ENCODE measurements at regions not wholly inside any gene's neighbourhood (a gene's known extent, or its start where the extent isn't known, plus 50 kb on each side); places are given as distances from the start of the nearest gene placed in this dataset.
"Not testable (repeated sequence)": the region's sequence is repeated elsewhere in the genome, so short reads cannot be mapped to it uniquely, and the experiment has no call there.

DNA sequence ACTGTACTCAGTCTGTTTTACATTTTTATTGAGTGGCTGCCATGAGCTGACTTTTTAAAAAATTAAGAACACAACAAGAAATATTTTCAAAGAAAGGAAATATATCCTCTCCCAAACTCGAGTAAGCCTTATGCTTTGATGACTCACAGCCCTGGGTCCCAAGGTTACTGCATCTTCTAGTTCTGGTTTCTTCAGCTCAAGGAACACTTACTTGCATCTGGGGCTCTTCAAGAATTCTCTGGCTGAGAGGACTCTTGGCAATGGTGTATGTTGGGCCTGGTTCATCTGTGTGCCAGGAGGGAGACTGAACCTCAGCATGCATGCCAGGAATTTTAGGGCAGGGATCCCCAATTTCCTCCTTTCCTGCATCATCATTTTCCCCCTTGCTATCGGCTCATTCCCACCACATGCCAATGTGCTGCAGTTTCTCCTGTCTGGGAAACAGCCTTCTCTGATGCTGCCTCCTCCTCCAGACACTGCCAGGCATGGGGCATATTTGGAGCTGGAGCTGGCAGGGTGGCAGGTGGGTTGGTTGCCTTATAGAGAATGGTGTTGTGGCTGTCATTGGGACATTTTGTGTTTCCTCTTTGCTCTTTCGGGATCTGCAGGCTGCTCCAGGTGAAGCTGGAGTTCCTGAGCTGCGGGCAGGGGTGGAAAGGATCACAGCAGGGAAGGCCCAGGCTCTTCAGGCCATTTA lies 192.2 kb upstream of the HS6ST1 start:
- DNase-seq (ENCODE audit: low read depth) = peak; percentile 50

DNA sequence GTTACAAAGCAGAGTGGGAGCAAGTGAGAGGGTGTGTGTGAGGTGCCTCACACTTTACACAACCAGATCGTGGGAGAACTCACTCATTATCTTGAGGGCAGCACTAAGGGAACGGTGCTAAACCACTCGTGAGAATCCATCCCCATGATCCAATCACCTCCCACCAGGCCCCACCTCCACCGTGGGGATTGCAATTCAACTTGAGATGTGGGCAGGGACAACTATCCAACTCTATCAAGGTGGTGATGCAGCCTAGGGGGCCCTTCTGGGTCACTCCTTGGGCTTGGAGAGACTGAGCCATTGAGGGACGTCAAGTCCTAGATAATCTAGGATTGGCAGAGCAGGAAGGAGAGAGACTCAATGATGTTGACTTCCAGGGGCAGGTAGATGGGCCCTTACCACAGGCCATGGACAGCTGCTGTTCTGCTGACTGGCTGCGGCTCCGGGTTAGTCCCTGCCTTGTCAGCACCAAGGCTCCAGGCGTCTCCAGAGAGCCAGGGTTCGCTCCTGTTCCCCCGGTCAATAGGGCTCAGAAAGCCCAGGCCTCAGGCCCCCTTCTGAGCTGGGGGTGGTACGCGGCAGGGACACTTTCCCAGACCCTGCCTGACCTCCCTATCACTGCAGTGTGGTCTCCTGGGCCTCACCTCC lies 193.2 kb upstream of the HS6ST1 start:
- no peak for DNase-seq (ENCODE audit: low read depth)

DNA sequence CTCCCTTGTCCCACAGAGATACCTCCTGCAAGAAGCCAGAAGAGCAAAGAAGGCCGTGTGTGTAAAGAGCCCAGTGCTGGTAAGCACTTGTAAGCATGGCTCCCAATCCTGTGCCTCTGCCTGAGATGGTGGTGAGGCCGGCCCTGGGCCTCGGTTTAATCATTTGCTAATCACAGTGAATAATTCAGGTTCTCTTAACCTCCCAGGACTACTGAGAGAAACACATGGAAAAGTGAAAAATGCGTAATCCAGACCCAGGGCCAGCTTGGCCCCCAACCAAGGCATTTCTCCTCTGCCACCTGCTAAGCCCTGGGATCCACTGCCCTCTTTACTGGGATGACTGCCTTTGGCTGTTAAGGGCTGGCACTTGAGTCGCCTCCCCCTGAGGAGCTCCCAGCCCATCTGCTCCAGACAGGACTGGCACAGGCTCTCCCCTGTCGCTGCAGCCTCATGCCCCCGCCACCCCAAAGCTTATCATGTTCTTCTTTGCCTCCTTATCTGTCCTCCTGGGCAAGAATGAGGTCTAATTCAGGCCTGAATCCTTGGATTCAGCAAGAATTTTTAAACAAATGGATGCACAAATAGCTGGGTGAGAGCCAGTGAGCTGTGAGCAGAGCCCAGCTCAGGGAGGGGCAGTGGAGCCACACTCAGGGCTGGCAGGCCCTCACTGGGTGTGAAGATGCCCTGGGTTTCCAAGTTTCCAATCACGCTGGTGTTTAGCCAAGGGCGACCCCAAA lies 193.9 kb upstream of the HS6ST1 start:
- no peak for DNase-seq (ENCODE audit: low read depth)

DNA sequence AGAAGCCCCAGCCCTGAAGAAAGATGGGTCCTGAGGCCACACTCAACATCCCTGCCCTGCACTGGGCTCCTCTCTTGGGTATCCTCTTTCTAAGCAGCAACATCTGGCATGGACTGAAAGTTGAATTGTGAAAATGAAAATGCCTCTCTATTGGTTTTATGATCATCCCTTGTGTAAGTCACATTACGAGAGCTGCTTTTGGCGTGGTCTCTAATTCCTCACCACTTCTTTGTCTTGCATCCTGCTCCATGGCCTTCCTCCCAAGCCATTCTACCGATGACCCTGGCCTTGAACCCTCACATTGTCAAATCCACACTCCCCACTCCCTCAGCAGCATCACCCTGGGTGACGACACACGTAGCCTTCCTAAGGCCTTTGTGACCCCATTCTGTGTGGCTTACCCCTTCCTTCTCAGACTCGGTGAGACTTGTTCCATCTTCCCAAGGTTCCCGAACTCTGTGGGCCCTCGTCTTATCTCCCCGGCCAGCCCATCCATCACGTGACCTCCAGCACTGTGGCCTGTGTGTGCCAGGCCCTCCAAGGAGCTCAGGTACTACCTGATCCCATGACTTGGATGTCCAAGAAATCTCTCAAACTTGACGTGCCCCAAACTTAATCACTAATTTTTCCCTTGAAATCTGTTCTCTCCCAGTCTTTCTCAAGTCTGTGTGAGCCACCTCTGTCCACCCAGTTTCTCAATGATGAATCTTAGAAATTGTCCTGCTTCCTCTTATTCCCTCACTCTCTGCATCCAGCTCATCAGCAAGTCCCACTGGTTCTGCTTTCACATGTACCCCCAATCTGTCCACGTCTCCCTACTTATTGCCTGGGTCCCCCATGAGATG lies 194.7 kb upstream of the HS6ST1 start:
- DNase-seq (ENCODE audit: low read depth) = no peak

DNA sequence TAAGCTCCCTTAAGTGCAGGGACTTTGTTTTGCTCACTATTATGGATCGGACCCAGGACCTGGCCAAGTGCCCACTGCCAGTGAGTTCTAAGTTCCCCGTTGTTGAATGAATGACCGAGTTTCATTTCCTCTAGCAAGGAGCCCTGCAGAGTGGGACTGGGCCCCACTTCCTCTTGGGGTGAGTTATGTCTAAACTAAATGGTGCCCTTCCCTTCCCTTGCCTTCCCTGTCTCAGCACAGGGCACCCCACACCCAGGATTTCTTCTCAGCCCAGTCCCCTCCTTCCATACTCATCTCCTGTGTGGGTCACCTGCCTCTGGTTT lies 195.3 kb upstream of the HS6ST1 start:
- DNase-seq (ENCODE audit: low read depth) = no peak

DNA sequence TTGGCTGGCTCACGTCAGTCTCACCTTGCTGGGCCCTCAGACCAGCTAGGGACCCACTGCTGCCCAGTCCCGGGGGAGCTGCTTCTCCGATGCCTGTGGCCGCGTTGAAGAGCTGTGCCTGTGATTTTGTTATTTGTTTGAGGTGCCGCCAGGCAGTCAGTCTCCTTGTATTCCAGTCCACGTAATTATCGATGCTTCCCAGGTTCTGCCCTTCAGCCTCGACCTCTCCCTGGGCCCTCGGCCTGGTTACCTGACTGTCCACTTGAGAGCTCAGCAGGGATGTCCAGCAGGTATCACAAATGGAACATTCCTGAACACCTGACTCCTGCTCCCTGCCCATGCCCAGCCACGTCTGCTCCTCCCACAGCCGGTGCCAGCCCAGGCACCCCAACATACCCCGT lies 195.9 kb upstream of the HS6ST1 start:
- no peak for DNase-seq (ENCODE audit: low read depth)

DNA sequence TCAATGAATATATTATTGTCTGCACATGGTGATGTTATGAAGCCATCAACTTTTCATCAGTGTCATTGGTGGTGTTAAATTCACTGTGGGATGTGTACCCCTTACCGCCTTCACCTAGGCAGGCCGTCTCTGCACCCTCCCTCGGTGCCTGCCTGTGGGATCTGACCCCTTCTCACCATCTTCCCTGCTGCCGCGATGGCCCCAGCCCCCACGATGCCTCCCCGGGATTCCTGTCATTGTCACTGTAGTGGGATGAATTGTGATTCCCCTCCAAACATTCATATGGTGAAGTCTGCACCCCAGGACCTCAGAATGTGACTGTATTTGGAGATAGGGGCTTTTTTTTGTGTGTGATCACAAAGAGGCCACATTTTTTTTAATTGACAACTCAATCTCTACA lies 198.3 kb upstream of the HS6ST1 start:
- no peak for DNase-seq (ENCODE audit: low read depth)

DNA sequence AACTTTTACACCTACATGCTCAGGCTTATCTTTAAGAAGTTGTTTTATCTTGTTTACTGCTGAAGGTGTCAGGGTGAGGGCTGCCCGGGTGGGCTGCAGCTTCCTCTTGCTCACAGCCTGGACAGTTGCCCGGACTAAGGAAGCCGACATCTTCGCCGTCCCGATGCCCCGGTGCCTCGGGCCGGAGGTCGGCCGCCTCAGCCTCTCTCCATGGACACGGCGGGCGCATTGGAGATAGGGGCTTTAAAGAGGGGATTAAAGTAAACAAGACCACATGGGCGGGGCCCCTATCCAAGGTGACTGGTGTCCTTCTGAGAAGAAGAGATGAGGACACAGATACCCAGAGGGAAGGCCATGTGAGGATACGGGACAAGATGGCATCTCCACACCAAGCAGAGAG lies 200.4 kb upstream of the HS6ST1 start:
- not testable (repeated sequence) for DNase-seq (ENCODE audit: low read depth)

DNA sequence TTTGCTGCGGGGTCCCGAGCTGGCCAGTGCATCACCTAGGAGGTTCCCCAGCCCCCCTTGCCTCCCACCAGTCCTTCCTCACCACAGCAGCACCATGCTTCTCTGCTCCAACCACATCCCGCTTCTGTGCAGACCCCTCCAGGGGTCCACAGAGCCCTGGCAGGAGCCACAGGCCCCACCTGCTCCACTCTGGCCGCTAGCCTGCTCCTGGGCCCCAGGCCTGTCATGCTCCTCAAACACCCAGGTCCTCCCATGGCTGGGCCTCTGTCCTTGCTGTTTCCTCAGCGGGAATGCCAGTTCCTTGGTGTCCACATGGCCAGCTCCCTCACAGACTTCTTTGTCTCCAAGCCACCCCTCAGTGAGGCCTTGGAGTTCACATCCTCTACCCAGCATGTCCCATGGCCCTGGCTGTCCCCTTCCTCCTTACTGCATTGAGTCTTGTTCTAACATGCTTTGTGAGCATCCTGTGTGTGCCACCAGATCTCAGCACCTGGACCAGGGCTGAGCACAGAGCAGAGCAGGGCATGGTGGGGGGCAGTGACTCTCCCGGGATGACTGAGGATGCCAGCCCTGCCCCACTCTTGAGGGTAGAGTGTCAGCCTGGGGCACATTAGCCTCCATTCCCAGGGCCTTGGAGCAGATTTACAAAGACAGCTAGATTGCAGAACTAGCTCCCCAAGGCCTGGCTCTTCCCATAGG lies 201.0 kb upstream of the HS6ST1 start:
- DNase-seq (ENCODE audit: low read depth) = no peak

DNA sequence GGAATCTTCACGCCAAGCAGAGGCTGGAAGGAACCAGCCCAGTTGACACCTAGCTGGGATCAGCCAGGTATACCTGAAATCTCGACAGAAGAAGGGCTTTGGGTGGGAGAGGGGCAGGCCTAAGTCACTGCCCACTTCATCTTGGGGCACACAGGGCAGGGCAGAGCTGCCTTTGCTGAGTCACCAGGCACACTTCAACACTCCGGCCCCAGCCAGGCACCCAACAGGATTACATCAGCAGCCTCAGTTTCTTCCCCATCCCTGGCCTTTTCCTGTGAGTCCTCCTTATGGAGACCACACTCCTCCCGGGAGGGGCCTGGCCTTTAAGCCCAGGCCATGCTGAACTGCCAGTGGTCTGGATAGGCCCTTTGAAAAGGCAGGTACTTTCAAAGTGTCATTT lies 201.7 kb upstream of the HS6ST1 start:
- no peak for DNase-seq (ENCODE audit: low read depth)

DNA sequence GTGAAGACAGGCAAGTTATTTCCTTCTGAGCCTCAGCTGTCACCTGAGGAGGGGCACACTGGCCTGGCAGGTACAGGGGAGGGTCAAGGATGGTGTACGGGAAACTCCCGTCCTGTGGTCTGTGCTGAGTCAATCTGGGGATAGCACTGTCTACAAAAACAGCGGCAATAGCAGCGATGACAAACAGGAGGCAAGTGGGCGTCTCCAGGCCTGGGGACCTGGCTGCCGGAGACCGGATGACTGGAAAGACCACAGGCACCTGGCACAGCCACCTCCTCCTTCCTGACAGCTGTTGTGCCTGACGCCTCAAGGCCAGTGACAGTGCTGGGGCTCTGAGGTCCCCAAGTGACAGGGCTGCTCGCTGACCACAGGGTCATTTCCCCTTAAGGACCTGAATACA lies 202.1 kb upstream of the HS6ST1 start:
- no peak for DNase-seq (ENCODE audit: low read depth)

DNA sequence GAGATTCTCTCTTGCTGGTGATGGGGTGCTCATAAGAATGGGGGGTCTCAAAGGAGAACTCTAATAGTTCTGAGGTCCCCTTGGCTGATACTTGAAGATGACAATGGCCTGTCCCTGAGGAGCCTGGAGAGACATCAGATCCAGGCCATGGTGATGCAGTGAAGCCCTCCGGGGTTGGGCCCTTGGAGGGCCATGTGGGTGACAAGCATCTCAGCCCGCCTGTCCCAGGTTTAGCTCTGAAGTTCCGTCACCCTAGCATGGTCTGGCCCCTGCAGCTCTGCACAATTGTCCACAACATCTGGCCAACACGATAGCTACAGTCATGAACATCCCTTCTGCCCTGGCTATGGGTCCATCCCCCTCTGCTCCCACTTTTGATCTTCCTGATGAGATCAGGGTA lies 202.8 kb upstream of the HS6ST1 start:
- no peak for DNase-seq (ENCODE audit: low read depth)

DNA sequence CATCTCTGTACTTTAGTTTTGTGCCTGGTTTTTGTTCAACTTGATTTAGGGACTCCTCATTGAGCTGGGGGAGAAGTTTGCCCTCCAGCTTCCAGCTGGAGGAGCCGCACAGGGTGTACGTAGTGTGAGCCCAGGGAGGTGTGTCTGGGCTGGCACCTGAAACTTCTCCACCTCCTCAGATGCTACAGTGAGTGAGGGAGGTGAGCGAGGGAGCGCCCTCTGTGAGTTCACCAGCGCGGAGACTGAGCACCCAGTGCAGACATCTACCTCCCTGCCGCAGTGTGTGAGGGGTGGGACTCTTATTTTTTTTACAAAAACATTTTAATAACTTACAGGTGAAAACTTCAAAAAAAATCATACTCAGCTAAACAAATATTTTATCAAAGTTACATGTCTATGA lies 204.2 kb upstream of the HS6ST1 start:
- no peak for DNase-seq (ENCODE audit: low read depth)

DNA sequence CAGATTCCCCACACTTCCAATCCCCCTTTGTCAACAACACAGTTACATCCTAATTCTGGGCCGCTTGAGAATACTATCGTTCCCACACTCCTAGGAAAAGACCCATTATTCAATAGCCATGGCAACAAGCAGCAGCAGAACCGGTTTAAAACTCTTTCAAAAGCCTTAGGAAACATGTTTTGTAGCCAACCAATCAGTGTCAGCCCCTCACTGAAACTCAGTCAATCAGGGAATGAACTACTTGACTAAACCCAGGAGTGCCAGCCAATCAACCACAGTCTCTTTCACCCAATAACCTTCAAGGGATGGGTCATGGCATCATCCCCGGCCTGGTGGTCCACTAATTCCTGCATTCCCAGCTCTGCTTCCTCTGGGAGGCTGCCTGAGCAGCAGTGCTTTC lies 204.8 kb upstream of the HS6ST1 start:
- no peak for DNase-seq (ENCODE audit: low read depth)

DNA sequence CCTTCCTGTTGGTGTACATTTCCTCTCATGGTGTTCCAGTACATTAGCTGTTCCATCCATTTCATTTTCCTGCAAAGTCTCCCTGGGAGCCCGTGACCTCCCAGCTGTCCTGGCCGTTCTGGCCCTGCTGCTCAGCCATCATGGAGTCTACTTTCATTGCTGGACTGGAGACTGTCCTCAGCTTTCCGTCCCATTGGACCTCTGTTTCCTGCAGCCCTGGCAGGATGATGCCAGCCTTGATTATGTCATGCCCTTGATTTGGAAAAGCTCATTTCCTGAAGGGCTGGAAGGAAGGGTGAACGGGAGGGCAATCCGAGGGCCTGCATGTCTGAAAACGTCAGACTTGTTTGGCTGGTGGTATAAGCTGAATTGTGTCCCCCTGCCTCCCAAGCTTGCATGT lies 205.5 kb upstream of the HS6ST1 start:
- no peak for DNase-seq (ENCODE audit: low read depth)

DNA sequence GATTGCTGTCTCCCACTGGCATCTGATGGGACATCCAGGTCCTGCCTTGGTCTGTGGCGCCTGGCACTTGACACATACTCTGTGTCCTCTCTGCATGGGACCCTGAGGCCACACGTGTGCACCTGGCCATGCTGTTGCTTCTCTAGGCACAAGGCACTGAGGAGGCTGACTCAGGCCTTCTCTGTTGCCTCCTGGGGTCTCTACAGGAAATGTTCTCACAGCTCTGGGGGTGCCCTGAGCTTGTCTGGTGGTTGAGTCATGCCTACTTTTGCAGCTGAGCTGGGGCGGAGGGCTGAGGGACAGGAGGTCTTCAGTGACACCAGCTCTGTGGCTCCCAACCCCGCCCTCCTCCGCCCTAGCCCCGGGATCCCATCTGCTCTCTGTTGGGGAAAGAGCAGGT lies 207.0 kb upstream of the HS6ST1 start:
- DNase-seq (ENCODE audit: low read depth) = peak; percentile 19

DNA sequence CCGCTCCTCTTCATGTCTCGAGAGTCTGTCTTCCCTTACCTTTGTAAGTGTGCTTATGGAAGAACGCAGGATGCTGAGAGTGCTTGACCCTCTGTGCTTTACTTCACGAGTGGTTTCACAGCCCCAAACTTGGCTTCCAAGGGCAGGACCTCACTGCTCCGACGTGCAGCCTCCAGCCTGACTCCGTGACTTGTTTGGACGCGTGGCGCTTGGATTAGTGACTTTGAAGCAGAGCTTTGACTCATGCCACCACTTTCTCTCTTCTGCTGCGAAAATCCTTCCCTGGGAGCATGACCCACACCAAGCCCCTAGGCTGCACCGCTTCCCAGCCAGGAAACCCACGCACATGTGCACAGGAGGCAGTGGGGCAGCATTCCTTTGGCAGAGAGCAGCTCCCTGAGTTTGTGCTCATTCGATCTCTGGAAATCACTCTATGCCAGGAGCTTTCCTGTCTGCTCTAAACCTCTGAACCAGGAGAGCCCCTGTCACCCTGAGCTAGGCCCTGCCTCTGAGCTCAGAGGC lies 207.8 kb upstream of the HS6ST1 start:
- DNase-seq (ENCODE audit: low read depth) = no peak

DNA sequence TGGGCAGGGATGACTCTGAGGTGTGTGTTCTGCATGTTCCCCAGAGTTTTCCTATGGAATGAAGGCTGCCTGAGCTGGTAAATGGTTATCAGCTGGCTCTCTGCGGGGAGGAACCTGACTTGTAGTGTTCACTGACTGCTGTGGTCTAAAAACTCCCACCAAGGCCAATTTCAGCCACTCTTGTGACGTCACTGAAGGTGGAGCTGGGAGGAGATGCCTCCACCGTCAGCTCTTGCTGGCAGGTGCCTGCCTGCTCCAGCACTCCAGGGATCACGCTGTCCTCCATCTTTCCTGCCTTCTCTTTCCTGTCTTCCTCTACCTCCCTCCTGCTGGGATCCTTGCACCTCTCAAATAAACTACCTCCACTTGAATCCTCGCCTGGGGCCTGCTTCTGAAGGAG lies 209.5 kb upstream of the HS6ST1 start:
- DNase-seq (ENCODE audit: low read depth) = no peak

DNA sequence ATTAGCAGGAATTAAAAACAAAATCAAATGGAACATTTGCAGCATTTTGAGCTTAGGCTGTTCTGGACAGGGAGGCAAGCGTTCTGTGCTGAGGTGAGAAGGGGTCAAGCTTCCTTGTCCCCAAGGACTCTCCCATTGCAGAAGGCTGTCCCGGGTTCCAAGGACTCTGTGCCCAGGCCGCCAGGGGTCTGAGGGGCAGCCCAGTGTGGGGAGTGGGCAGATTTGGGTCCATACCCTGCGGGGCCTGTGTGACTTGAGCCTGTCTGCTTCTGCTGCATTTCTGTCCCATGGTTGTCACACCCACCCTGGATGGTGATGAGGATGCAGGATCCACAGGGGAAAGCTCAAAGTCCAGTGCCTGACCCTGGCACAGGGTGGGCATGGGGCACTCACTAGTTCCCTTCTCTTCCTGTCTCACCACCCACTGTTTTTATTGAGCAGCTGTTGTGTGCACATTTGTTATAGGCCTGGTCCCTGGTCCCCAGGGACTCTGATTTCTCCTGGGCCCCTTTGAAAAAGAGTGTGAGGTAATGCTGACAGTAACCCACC lies 211.4 kb upstream of the HS6ST1 start:
- no peak for DNase-seq (ENCODE audit: low read depth)

DNA sequence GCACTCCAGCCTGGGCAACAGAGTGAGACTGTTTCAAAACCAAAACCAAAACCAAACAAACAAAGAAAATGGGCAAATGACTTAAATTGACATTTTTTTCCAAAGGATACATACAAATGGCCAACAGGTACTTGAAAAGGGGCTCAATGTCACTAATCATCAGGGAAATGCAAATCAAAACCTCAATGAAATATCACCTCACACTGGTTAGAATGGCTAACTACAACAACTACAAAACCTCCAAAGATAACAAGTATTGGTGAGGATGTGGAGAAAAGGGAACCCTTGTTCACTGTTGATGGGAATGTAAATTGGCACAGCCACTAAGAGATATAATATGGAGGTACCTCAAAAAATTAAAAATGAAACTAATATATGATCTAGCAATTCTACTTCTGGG lies 213.2 kb upstream of the HS6ST1 start:
- DNase-seq (ENCODE audit: low read depth) = no peak

DNA sequence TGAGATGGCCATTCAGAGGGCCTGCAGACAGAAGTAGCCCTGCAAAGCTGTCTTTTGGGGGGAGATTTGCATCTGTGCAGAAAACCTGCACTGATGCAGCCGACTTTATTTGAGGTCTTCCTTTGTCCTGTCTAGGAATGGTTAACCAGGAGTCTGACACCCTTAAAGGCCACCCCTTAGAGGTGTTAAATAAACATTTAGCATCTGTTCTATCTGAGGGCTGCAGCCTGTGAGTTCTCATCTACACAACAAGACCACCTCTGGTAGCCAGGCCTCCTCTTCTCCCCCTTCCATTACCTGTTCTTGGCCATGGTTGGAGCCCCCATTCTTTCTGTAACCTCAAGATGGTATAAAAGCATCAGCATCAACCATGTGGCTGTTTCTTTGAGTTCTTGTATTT lies 214.4 kb upstream of the HS6ST1 start:
- no peak for DNase-seq (ENCODE audit: low read depth)
